RWPE2 (cell line): ENCODE measurements at regions not wholly inside any gene's neighbourhood (a gene's known extent, or its start where the extent isn't known, plus 50 kb on each side); places are given as distances from the start of the nearest gene placed in this dataset.

Experiments used
- ATAC-seq: fragments of 200-7000 bp; cut with Tn5 transposase; 3 replicates; pipeline ENCODE4 v1.9.1; 2021; ENCODE audit warnings: low read depth
- DNase-seq: peaks from one replicate; pipeline ENCODE4 v3.0.0-alpha.2; 2020; ENCODE audit warnings: low spot score
- H3K27ac ChIP-seq: fragments of 450-650 bp; 2 replicates; pipeline ENCODE4 v1.5.1; 2017; ENCODE audit warnings: mild to moderate bottlenecking; ENCODE audit not compliant: poor library complexity, severe bottlenecking
- H3K27me3 ChIP-seq: fragments of 250-450 bp; sonication (Bioruptor Pico); 2 replicates; pipeline ENCODE4 v1.5.1; 2021; ENCODE audit warnings: mild to moderate bottlenecking, moderate library complexity; ENCODE audit not compliant: insufficient read depth, poor library complexity, severe bottlenecking
- H3K36me3 ChIP-seq: fragments of 250-450 bp; sonication (Bioruptor Pico); 2 replicates; pipeline ENCODE4 v1.5.1; 2020; ENCODE audit warnings: low read depth, mild to moderate bottlenecking, moderate library complexity
- H3K4me1 ChIP-seq: fragments of 250-450 bp; sonication (Bioruptor Pico); 2 replicates; pipeline ENCODE4 v1.5.1; 2021; ENCODE audit warnings: mild to moderate bottlenecking, moderate library complexity; ENCODE audit not compliant: insufficient read depth, poor library complexity, severe bottlenecking
- H3K4me3 ChIP-seq: fragments of 250-450 bp; sonication (Bioruptor Pico); 2 replicates; pipeline ENCODE4 v1.5.1; 2021; ENCODE audit warnings: mild to moderate bottlenecking, moderate library complexity; ENCODE audit not compliant: severe bottlenecking
- H3K9me3 ChIP-seq: fragments of 250-450 bp; sonication (Bioruptor Pico); 2 replicates; pipeline ENCODE4 v1.5.1; 2021; ENCODE audit warnings: mild to moderate bottlenecking, moderate library complexity; ENCODE audit not compliant: severe bottlenecking
- CTCF ChIP-seq: fragments of 450-650 bp; IDR thresholded peaks from one replicate; pipeline ENCODE4 v1.5.1; 2017; ENCODE audit warnings: mild to moderate bottlenecking, moderate library complexity; ENCODE audit not compliant: poor library complexity, severe bottlenecking

GRCh38 chr14:76919431-76920330 is 93.5 kb downstream of the LRRC74A start:
- Histone ChIP-seq H3K9me3 (no peaks in the 10 kb centered on the region), H3K4me1 (peaks cover 34% of the 10 kb centered on the region), H3K4me3 (no peak overlapping the region), H3K36me3 (no peaks in the 10 kb centered on the region), H3K27ac (peak overlapping the region; percentile 99), H3K27me3 (no peaks in the 10 kb centered on the region)
- no peak for DNase-seq
- peak; percentile 1 for ATAC-seq
- no peak for TF ChIP-seq CTCF
